CD4-positive, alpha-beta memory T cell (primary cell): ENCODE measurements at regions not wholly inside any gene's neighbourhood (a gene's known extent, or its start where the extent isn't known, plus 50 kb on each side); places are given as distances from the start of the nearest gene placed in this dataset.

Experiments used
- CTCF ChIA-PET: fragments of 350-600 bp; sonication (Branson Sonifier 250); formaldehyde crosslinking; loops from one replicate; lab custom pipeline; 2021; ENCODE audit warnings: inconsistent platforms; ENCODE audit not compliant: partially characterized antibody; lab: Charles Lee
- POLR2A ChIA-PET: fragments of 350-600 bp; sonication (Branson Sonifier 250); formaldehyde crosslinking; loops from one replicate; lab custom pipeline; 2021; ENCODE audit not compliant: partially characterized antibody; lab: Charles Lee
- DNase-seq, 5 donors: peaks; one replicate each; pipeline versions ENCODE4 v3.0.0 to v3.0.0-alpha.2; 2020 to 2022; ENCODE audit warnings: mixed read lengths in 1 of 5
- H3K27ac ChIP-seq: one replicate; pipeline ENCODE4 v1.7.0; 2013; ENCODE audit warnings: low read depth, low read length
- H3K27me3 ChIP-seq: 2 replicates; pipeline ENCODE4 v1.7.0; 2013; ENCODE audit warnings: mild to moderate bottlenecking, low read length, moderate library complexity; ENCODE audit not compliant: insufficient read depth
- H3K36me3 ChIP-seq: 2 replicates; pipeline ENCODE4 v1.7.0; 2013; ENCODE audit warnings: mild to moderate bottlenecking, low read length, moderate library complexity; ENCODE audit not compliant: insufficient read depth
- H3K4me1 ChIP-seq: 2 replicates; pipeline ENCODE4 v1.7.0; 2013; ENCODE audit warnings: mild to moderate bottlenecking, low read length, moderate library complexity; ENCODE audit not compliant: insufficient read depth
- H3K4me3 ChIP-seq, 2 donors: one replicate each; pipeline ENCODE4 v1.7.0; 2013; ENCODE audit warnings: low read length in 2 of 2, mild to moderate bottlenecking in 1 of 2
- H3K9me3 ChIP-seq, 2 donors: one replicate each; pipeline ENCODE4 v1.7.0; 2013; ENCODE audit warnings: low read length in 2 of 2, control low read depth in 1 of 2; ENCODE audit not compliant: control insufficient read depth in 1 of 2
- H3K27ac Mint-ChIP-seq, 7 donors: one replicate each; pipeline ENCODE4 v1.8.0; 2020 to 2021; ENCODE audit warnings: mixed read lengths in 7 of 7, mild to moderate bottlenecking in 6 of 7, inconsistent platforms in 3 of 7, moderate library complexity in 3 of 7
- H3K27me3 Mint-ChIP-seq, 2 donors: one replicate each; pipeline ENCODE4 v1.8.0; 2020 to 2021; ENCODE audit warnings: mixed read lengths in 2 of 2
- H3K36me3 Mint-ChIP-seq, 2 donors: one replicate each; pipeline ENCODE4 v1.8.0; 2020 to 2021; ENCODE audit warnings: mixed read lengths in 2 of 2, inconsistent platforms in 1 of 2, mild to moderate bottlenecking in 1 of 2
- H3K4me1 Mint-ChIP-seq, 4 donors: one replicate each; pipeline ENCODE4 v1.8.0; 2020 to 2021; ENCODE audit warnings: mixed read lengths in 4 of 4, mild to moderate bottlenecking in 1 of 4
- H3K4me3 Mint-ChIP-seq, 8 donors: one replicate each; pipeline ENCODE4 v1.8.0; 2020 to 2021; ENCODE audit warnings: mixed read lengths in 8 of 8, mild to moderate bottlenecking in 7 of 8, moderate library complexity in 6 of 8, inconsistent platforms in 3 of 8
- H3K9me3 Mint-ChIP-seq, 8 donors: one replicate each; pipeline ENCODE4 v1.8.0; 2020 to 2021; ENCODE audit warnings: mixed read lengths in 8 of 8, mild to moderate bottlenecking in 5 of 8, inconsistent platforms in 3 of 8, moderate library complexity in 1 of 8
- intact Hi-C: fragments of 100-400 bp; cut with micrococcal nuclease; formaldehyde crosslinking; loops from one replicate; pipeline ENCODE4 v1.15.1; 2023

DNA sequence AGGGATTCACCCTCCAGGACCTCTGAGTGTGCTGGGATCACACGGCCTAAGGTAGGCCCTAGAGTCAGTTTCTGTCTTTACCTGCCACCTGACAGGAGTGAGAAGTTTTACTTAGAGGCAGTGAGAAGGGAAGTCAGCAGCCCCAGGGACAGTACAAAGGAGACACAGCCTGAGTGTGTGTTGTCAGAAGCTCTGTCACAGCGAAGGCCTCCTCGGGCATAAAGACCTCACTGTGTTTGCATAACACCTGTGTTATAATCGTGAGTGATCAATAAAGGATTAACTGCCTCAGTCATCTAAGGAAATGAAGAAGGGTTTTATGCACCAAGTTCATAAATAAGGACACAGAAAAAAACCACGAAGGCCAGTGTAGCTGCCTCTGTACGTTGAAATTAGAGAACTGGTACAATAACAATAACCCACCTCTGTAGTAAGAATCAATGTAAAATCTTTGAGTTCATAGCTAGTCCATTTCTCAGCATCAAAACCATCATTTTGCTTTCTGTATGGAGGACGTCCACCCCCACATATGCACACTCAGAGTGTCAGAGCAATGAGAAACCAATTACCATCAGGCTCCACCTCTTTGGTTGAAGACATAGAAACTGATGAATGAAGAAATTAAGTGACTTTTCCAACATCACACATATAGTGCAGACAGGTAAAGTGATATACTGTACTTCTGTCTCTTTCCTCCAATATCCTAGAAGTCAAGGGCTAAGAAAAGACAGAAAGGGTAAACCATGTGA is 159.3 kb downstream of the DAD1 start:
- no peaks in the 10 kb centered on the region for H3K36me3 Mint-ChIP-seq
- Histone ChIP-seq H3K27me3 (no peaks in the 10 kb centered on the region), H3K9me3 (no peaks in the 10 kb centered on the region), H3K4me3 (no peak overlapping the region), H3K36me3 (no peaks in the 10 kb centered on the region), H3K27ac (no peak overlapping the region), H3K4me1 (no peaks in the 10 kb centered on the region)
- no peak overlapping the region for H3K4me3 Mint-ChIP-seq
- no peak overlapping the region for H3K27ac Mint-ChIP-seq
- H3K9me3 Mint-ChIP-seq, result no peaks in the 10 kb centered on the region
- no peaks in the 10 kb centered on the region for H3K27me3 Mint-ChIP-seq
- DNase-seq, result no peak
- no peaks in the 10 kb centered on the region for H3K4me1 Mint-ChIP-seq
- ChIA-PET CTCF (no interaction called here), POLR2A (no interaction called here)
- intact Hi-C loops, result no loop called here

GRCh38 chr14:22428700-22429291 is 160.2 kb downstream of the DAD1 start:
- Mint-ChIP-seq H3K36me3 (no peaks in the 10 kb centered on the region), H3K4me1 (no peaks in the 10 kb centered on the region), H3K27me3 (no peaks in the 10 kb centered on the region), H3K9me3 (no peaks in the 10 kb centered on the region), H3K27ac (no peak overlapping the region), H3K4me3 (no peak overlapping the region)
- Histone ChIP-seq H3K4me3 (no peak overlapping the region), H3K27ac (no peak overlapping the region), H3K9me3 (no peaks in the 10 kb centered on the region), H3K27me3 (no peaks in the 10 kb centered on the region), H3K4me1 (no peaks in the 10 kb centered on the region), H3K36me3 (no peaks in the 10 kb centered on the region)
- POLR2A ChIA-PET, result no interaction called here
- CTCF ChIA-PET, result no interaction called here
- no peak for DNase-seq
- intact Hi-C loops, result no loop called here

DNA sequence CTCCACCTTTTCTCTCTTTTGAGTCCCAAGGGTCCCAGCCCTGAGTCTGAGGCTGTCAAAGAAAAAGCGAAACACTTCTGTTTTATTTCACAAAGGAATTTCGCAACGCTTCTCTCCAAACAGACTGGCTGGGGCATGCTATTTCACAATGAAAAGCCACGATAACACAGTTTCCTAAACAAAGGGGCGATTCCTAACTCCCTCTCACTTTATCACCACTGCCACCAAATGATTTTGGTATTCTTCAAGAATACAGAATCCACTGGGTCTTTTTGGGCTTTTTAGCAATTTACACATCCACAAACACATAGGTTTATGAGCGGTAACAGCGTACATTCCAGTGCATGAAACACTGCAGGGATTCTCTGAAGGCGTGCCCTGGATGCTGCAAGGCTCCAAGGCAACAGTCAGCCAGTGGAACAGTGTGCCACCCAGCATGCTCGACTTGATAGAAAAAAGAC is 161.2 kb downstream of the DAD1 start:
- no peak overlapping the region for H3K27ac Mint-ChIP-seq
- Histone ChIP-seq H3K4me3 (no peak overlapping the region), H3K4me1 (no peaks in the 10 kb centered on the region), H3K36me3 (no peaks in the 10 kb centered on the region), H3K27me3 (no peaks in the 10 kb centered on the region), H3K27ac (no peak overlapping the region), H3K9me3 (no peaks in the 10 kb centered on the region)
- ChIA-PET POLR2A (no interaction called here), CTCF (no interaction called here)
- no peaks in the 10 kb centered on the region for H3K9me3 Mint-ChIP-seq
- no peaks in the 10 kb centered on the region for H3K4me1 Mint-ChIP-seq
- no peak overlapping the region for H3K4me3 Mint-ChIP-seq
- DNase-seq, result no peak
- intact Hi-C loops, result no loop called here
- H3K36me3 Mint-ChIP-seq, result no peaks in the 10 kb centered on the region
- no peaks in the 10 kb centered on the region for H3K27me3 Mint-ChIP-seq

- H3K27me3 ChIP-seq, result no peaks in the 10 kb centered on the region
- H3K4me1 ChIP-seq, result no peaks in the 10 kb centered on the region
- no peak for DNase-seq
- Mint-ChIP-seq H3K36me3 (no peaks in the 10 kb centered on the region), H3K4me1 (no peaks in the 10 kb centered on the region), H3K27ac (no peak overlapping the region), H3K27me3 (no peaks in the 10 kb centered on the region), H3K4me3 (no peak overlapping the region), H3K9me3 (no peaks in the 10 kb centered on the region)
- no peaks in the 10 kb centered on the region for H3K36me3 ChIP-seq
- no peak overlapping the region for H3K27ac ChIP-seq
- no peaks in the 10 kb centered on the region for H3K9me3 ChIP-seq
- H3K4me3 ChIP-seq, result no peak overlapping the region
- intact Hi-C loops, result no loop called here
- ChIA-PET CTCF (no interaction called here), POLR2A (no interaction called here)
Observed at GRCh38 chr14:22426711-22427110, 162.3 kb downstream of the DAD1 start.

- Histone ChIP-seq H3K4me1 (no peaks in the 10 kb centered on the region), H3K9me3 (no peaks in the 10 kb centered on the region), H3K4me3 (no peak overlapping the region), H3K27me3 (no peaks in the 10 kb centered on the region), H3K36me3 (no peaks in the 10 kb centered on the region), H3K27ac (no peak overlapping the region)
- POLR2A ChIA-PET, result no interaction called here
- H3K4me3 Mint-ChIP-seq, result no peak overlapping the region
- H3K9me3 Mint-ChIP-seq, result no peaks in the 10 kb centered on the region
- no peaks in the 10 kb centered on the region for H3K27me3 Mint-ChIP-seq
- H3K36me3 Mint-ChIP-seq, result no peaks in the 10 kb centered on the region
- no peak overlapping the region for H3K27ac Mint-ChIP-seq
- intact Hi-C loops, result no loop called here
- CTCF ChIA-PET, result no interaction called here
- H3K4me1 Mint-ChIP-seq, result no peaks in the 10 kb centered on the region
- no peak for DNase-seq
Observed at GRCh38 chr14:22423958-22424357, 165.1 kb downstream of the DAD1 start.

DNA sequence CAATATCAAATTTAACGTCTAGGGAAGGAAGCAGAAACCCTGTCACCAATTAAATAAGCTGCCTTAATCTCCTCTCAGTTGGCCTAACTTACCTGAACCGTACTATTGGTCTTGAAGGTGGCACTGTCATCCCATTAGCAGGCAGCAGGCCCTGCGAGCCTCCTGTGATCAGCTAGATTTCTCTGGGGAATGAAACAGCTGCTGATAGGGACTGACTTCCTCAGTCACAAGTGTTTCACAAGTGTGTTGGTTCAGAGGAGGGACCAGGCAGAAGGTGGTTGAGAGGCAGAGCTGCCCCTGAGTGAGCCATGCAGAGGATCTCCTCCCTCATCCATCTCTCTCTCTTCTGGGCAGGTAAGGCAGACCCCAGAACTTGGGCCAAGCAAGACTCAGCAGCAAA is 166.8 kb downstream of the DAD1 start:
- H3K27ac Mint-ChIP-seq, result no peak overlapping the region

DNA sequence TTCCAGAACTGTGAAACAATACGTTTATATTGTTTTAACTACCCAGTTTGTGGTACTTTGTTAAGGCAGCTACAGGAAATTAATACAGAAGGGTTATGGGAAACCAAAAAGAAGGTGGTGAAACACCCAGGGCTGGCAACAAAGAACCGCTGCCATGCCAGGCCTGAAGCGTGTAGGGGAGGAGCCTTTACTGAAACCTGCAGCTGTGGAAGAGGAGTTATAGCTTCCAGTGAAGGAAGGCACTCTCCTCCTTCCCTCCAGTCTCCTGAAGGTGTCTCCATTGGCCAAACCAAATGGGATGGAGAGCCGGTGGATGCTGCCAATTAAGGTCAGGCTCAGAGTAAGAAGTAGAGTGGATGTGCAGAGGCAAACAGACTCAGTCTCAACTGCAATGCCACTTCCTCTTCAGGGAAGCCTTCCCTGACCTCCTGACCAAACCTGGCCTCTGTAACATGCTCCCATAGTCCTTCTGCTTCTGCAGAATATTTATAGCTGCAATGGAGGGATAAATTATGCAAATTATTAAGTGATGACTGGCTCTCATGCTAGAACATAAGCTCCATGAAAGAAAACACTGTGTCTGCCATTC is 168.3 kb downstream of the DAD1 start:
- Histone ChIP-seq H3K9me3 (no peaks in the 10 kb centered on the region), H3K36me3 (no peaks in the 10 kb centered on the region), H3K4me3 (no peak overlapping the region), H3K4me1 (no peaks in the 10 kb centered on the region), H3K27ac (no peak overlapping the region), H3K27me3 (no peaks in the 10 kb centered on the region)
- CTCF ChIA-PET, result no interaction called here
- Mint-ChIP-seq H3K4me1 (no peaks in the 10 kb centered on the region), H3K36me3 (no peaks in the 10 kb centered on the region), H3K27me3 (no peaks in the 10 kb centered on the region), H3K9me3 (no peaks in the 10 kb centered on the region), H3K27ac (no peak overlapping the region), H3K4me3 (no peak overlapping the region)
- no peak for DNase-seq
- intact Hi-C loops, result no loop called here
- POLR2A ChIA-PET, result no interaction called here

More for the DNA sequence above, 166.8 kb downstream of the DAD1 start:
- peak overlapping the region in 1 of 8 donors; percentile 27 for H3K4me3 Mint-ChIP-seq
- DNase-seq, result no peak
- no peaks in the 10 kb centered on the region for H3K4me1 Mint-ChIP-seq
- intact Hi-C loops, result no loop called here
- Histone ChIP-seq H3K27me3 (no peaks in the 10 kb centered on the region), H3K9me3 (no peaks in the 10 kb centered on the region), H3K4me1 (no peaks in the 10 kb centered on the region), H3K27ac (no peak overlapping the region), H3K36me3 (no peaks in the 10 kb centered on the region), H3K4me3 (no peak overlapping the region)
- ChIA-PET POLR2A (no interaction called here), CTCF (no interaction called here)
- no peaks in the 10 kb centered on the region for H3K36me3 Mint-ChIP-seq
- H3K9me3 Mint-ChIP-seq, result no peaks in the 10 kb centered on the region
- H3K27me3 Mint-ChIP-seq, result no peaks in the 10 kb centered on the region
